ENCODE measurements at regions not wholly inside any gene's neighbourhood (a gene's known extent, or its start where the extent isn't known, plus 50 kb on each side); places are given as distances from the start of the nearest gene placed in this dataset.
"Not testable (repeated sequence)": the region's sequence is repeated elsewhere in the genome, so short reads cannot be mapped to it uniquely, and the experiment has no call there.

DNA sequence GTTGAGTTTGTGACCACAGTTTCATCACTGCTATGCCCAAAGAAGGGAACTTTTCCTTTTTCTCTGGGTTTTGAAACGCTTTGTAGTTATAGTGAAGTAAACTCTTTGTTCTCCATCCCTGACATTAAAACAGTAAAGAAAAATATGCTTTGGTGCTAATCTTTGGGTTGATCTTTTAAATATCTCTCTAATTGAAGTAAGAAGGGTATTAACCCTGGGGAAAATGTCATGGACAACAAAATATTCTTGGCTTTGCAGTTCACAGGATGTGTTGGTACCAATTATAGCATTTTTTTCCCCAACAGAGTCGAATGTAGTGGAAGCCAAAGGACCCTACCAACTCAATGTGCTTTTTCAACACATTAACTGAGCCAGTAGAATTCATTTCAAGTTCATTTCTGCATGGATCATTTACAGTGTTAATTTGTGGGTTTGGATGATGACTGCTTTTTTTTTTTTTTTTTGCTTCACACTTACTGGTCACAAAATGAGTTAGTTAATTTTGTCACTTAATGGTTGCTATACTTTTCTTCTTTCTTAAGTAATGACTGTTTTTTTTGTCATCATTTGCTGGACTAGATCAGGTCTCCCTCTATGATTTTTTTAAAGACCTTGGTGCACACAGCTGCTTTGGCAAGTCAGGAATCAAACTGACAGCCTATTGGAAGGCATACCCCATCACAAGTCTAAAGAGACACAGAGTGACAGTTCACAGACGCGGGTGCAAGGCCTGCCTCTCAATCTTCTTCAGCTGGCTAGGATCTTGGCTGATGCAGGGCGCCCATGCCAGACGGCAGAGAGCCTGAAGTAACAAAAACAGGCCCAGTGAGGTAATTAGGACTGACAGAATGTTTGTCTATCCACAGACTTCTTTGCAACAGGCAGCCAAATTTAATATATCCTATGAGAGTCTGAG lies 98.8 kb upstream of the MMADHC start:
- no peak for DNase-seq
- intact Hi-C loops (cut with DNase I): no loop called here

GRCh38 chr2:149685401-149685800 lies 97.8 kb upstream of the MMADHC start:
- DNase-seq; intact Hi-C loops (cut with DNase I): not testable (repeated sequence)

GRCh38 chr2:149679286-149679685 lies 91.7 kb upstream of the MMADHC start:
- no peak for DNase-seq
- intact Hi-C loops (cut with DNase I): no loop called here

DNA sequence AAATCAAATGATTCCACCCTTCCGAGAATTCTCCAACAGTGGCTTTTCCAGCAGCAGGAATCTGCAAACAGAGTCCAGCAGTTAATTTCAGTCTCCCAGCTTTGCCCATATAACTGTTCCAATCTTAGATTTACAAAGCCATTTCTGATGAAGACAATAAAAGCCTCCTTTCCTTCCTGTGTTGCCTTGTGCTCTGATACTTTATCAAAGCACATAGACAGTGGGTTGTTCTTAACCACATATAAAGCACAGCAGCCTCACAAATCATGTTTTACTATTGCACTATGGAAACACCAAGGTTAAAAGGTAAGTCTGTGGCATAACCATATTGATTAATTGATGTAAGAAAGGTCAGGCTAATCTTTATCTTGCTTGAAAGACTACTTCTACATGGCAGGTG lies 89.8 kb upstream of the MMADHC start:
- DNase-seq: no peak
- intact Hi-C loops (cut with DNase I): no loop called here

- intact Hi-C loops (cut with DNase I): no loop called here
- no peak for DNase-seq
These were observed 82.5 kb upstream of the MMADHC start for GRCh38 chr2:149670086-149670485.

DNA sequence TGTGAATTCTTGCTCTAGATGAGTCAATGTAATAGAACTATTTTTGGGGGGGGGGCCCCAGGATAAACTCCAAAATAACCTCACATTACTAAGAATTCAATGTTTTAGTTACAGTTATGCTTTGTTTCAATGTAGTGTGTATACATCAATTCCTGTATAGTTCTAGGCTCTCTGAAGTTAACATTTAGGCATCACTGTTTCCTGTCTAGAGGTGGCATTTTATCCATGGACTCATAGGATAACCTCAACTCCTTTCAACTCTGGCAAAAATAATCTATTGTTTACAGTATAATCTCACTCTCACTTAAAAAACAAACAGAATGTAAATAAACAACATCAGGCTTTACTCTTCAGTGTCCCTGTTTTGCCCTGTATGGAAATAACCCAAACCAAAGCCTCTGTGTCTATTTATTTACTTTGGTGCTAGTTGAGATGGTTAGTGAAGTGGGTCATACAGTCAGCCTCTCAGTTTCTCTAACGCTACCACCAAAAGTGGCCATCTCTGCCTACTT lies 79.3 kb upstream of the MMADHC start:
- intact Hi-C loops (cut with DNase I): no loop called here
- no peak for DNase-seq

DNA sequence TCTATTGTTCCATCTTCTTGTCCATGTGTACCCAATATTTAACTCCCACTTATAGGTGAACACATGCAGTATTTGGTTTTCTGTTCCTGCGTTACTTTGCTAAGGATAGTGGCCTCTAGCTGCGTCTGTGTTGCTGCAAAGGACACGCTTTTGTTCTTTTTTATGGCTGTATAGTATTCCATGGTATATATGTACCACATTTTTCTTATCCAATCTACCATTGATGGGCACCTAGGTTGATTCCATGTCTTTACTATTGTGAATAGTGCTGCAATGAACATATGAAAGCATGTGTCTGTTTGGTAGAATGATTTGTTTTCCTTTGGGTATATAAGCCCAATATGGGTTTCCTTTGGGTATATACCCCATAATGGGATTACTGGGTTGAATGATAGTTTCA lies 77.3 kb upstream of the MMADHC start:
- DNase-seq: no peak
- intact Hi-C loops (cut with DNase I): no loop called here

- intact Hi-C loops (cut with DNase I): no loop called here
- no peak for DNase-seq
These were observed 75.0 kb upstream of the MMADHC start for GRCh38 chr2:149662556-149662955.

GRCh38 chr2:149661844-149662243 lies 74.3 kb upstream of the MMADHC start:
- intact Hi-C loops (cut with DNase I): no loop called here
- no peak for DNase-seq

- no peak for DNase-seq
- intact Hi-C loops (cut with DNase I): no loop called here
These were observed 71.0 kb upstream of the MMADHC start for GRCh38 chr2:149658553-149658952.

DNA sequence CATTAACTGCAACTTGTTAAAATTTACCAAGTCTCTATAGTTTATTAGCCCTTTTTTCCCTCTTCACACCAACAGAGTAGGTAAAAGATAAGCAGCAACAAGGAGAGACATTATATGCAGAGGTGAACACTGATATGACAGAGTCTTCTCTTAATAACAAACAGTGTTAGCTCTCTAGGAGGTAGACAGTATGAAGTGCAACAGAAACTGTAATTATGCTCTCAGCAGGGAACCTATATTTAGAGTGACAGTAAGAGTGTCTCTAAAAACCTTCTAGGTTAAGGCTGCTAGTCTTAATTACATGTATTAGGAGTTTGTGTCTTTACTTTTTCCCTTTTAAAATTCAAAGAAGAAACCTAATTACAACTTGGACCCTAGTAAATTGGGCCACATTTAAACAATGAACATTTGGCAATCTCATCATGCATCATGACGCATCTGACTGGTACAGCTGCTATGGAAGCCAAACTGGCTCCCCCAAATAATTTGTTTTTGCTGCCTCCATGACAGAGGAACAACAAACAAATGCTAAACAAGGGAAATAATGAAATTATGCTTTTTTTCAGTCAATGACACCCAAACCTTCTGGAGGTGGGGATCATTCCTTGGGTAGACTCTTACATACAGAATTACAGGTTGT lies 69.9 kb upstream of the MMADHC start:
- no peak for DNase-seq
- intact Hi-C loops (cut with DNase I): no loop called here

- intact Hi-C loops (cut with DNase I): no loop called here
- no peak for DNase-seq
These were observed 69.4 kb upstream of the MMADHC start for GRCh38 chr2:149656996-149657395.

DNA sequence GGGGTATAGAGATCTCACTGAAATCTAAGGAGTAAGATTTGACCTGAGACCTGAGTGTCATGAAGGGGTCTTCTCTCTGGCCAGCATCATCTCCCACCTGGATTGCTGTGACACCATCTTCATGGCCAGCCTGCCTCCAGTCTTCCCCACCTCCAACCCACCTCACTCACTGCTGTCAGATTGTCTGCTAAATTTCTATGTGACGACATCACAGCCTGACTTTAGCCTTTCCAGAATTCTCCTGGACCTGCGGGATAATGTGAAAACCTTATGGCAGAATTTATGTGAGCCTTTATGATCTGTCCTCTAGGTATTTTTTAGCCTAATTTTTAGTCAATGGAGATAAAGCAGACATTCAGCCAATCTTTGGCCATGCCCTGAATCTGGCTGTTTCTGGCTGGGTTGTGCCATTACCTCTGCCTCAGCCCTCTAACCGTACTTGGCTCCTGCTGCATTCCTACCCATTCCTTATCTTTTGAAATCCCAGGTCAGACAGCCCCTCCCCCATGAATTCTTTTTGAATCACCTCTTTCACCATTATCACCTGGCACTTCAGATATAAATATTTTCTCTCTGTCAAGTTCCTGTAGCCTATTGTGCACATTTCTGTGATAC lies 66.4 kb upstream of the MMADHC start:
- no peak for DNase-seq
- intact Hi-C loops (cut with DNase I): no loop called here

DNA sequence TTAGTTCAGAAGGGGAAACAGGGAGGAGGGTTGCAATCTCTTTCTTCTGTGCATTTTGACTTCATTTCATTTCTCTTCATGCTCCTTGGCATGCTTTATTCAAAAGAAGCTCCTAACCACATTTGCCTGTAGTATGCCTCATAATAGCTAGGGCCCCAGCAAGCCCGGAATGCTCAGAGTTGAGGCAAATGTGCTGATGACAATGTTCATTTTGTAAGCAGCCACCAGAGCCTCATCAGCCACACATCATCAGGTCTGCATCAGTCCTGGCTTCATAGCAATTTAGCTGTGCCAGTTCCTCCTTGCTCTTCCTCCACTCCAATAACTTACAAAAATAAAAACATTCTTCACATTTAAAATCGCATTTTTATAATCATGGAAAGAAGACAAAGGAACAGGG lies 65.4 kb upstream of the MMADHC start:
- DNase-seq: no peak
- intact Hi-C loops (cut with DNase I): no loop called here

- intact Hi-C loops (cut with DNase I): no loop called here
- DNase-seq: no peak
These were observed 65.0 kb upstream of the MMADHC start for GRCh38 chr2:149652526-149652925.

DNA sequence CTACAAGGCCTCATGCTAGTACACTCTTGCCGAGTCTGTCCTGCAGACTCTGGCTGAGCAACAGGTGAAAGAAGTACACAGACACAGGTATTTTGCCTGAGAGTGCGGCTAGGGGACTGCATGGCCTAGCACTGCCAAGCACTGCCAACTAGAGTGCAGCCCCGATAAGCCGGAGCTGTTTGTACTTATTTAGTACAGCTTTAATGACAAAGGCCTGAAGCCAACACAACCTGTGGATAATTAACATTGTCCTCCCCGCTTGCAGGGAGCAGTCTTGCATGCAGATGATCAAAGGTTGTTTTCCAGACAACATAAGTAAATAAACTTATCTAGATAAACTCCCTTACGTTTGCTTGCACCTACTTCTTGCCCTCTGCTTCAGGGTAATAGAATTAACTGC lies 63.7 kb upstream of the MMADHC start:
- DNase-seq: no peak
- intact Hi-C loops (cut with DNase I): no loop called here

- intact Hi-C loops (cut with DNase I): no loop called here
- no peak for DNase-seq
These were observed 62.4 kb upstream of the MMADHC start for GRCh38 chr2:149650006-149650405.

GRCh38 chr2:149648282-149649030 lies 60.9 kb upstream of the MMADHC start:
- DNase-seq: no peak
- intact Hi-C loops (cut with DNase I): no loop called here

GRCh38 chr2:149645391-149645790 lies 57.8 kb upstream of the MMADHC start:
- intact Hi-C loops (cut with DNase I): no loop called here
- no peak for DNase-seq

All from head of caudate nucleus (tissue), 42 donors.